Mucosa of gallbladder (tissue), 1 donor: ENCODE measurements at regions not wholly inside any gene's neighbourhood (a gene's known extent, or its start where the extent isn't known, plus 50 kb on each side); places are given as distances from the start of the nearest gene placed in this dataset.

ENCODE experiments used
- DNase-seq: peaks from one replicate; pipeline ENCODE4 v3.0.0-alpha.2; 2020; ENCODE audit warnings: low spot score
- donor health status: DM: no; HTN: no; CAD: no.

DNA sequence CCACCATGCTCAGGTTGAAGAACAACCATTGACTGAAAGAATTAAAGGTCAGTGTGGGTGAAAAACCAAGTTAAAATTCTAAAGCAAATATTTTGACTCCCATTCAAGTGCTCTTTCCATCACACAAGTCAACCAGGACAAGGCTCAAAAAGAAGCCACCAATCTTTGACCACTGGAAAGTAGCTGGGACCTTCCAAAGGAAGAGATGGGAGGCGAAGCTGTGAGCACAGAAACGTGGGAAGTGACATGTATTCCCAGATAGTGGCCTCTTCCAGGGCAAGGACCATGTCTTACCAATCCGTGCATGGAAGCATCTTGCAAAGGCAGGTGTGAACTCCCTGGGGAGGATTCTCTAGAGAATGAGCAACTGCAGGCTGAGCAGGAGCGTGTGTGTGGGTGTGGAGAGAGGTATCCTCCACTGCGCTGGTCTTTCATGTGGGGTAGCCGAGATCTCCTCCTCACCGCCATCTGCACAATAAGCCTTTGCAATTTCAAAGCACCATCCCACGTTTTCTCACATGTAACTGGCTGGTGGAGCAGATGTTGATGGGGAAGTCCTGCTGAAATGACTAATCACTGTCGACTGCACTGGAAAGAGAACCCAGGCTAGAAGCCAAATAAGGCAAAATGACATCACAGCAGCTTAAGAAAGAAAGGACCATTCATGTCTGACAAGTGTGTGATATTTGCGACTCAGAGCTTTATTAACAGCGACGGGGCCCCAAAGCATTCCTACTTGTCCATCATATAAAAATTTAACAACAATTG, 189.4 kb upstream of the RREB1 start:
- no peak for DNase-seq

DNA sequence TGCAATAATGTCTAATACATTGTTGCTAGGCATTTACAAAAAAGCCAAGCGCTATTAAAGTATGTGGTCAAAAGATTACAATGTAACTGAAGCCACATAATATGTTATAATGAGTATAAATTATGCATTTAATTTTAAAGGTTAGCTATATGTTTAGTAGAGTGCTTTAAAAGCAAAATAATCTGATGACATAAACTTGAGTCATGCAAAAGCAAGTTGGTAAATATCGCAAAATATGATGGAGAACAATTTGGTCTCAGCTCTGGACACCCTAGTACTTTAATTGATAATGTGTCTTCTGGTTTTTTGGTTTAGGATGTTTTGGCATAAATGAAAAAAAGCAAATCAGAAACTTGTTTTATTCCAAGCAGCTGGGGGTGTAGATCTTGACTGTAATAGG, 188.6 kb upstream of the RREB1 start:
- no peak for DNase-seq

DNA sequence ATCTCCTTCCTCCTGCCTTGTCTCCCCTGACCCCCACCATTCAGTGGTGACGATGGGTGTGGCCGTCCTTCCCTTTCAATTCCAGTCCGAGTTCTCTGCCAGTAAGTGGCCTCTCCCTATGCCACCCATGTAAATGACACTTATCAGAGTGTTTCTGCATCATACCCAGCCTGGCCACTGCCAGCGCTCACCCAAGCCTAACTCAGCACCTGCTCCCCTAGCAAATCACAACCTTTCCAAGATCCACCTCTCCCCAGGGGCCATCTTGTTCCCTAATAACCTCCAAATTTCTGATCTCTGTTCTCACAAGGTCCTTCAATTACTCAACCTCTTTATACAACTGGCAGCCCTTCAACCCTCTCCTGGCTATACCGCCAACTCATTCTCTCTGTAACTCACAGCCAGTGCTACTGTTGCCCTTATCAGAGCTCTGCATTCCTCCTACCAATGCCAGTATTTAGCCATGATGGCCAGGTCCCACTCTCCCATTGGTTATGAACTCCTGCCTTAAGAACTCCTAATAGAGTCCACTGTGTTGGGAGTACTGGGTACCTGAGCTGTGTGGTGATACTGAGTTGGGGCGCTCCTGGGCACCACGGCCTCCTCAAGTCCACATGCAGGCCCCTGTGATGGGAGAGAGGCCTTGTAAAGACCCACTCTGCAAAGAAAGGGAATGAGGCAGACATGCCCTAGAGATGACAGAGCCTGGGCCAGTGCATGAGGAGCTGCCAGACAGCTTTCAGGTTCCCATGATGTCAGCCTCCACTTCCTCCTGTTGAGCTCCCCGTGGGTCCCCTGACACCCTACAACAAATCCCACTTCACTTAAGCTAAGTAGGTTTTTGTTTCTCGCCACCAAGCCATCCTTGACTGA, 187.4 kb upstream of the RREB1 start:
- no peak for DNase-seq

DNA sequence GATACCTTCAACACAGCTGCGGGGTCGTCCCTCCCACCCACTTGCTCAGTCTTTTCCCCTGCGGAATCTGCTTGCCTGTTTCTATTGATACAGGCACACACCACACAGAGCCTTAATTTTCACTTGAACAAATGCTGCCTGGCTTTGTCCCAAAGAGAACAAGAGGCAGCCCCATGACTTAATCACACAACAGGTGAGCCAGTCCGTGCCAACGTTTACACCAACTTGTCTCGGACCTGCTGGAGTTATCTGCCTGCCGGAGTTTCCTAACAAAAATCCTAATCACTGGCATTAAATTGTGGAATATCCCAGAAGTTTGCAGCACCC, 186.8 kb upstream of the RREB1 start:
- DNase-seq: no peak

DNA sequence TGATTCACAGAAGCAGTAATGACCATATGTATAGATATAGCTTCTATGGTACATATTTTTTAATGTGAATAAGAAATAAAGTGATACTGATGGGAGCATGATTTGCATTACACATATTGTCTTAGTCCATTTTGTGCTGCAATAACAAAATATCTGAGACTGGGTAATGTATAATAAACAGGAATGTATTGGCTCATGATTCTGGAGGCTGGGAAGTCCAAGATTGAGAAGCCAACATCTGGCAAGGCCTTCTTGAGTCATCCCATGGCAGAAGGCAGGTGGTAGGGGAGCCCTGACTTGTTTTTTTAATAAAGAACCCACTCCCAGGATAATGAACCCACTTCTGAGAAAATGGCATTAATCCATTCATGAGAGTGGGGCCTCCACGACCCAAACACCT, 185.6 kb upstream of the RREB1 start:
- DNase-seq: no peak

DNA sequence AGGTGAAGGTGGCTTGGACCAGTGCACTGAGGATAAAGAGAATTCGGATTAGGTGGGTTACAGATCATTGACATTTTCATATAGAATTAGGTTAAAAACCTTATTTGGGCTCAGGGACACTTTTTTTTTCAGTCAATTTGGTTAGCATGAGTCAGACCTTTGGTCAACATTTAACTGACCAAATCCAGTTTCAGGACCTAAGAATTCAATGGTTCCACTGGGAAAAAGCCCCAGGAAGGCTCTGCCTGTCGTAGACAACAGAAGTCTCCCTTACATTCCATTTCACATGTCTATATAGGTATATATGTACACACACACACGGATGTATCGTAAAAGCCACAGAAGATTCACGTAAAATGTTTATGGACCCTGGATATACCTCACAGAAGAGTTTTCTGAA, 184.2 kb upstream of the RREB1 start:
- DNase-seq: no peak

DNA sequence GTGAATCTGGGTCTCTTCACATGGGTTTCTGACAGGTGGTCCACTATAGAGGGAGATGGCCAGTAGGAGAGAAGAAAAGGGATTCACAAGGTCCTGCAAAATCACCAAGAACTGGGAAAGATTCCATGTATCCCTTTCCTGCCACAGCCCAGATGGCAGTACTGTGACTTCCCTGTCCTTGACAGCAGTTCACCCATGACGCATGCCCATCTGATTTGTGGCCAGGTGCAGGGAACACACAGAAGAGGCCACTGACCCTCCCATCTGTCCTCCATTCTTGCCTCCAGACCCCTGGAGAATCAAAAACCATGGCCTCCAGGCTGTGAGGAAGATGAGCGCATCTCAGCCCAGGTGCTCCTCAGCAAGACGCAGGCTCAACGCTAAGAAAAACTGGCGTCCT, 183.1 kb upstream of the RREB1 start:
- DNase-seq: no peak

DNA sequence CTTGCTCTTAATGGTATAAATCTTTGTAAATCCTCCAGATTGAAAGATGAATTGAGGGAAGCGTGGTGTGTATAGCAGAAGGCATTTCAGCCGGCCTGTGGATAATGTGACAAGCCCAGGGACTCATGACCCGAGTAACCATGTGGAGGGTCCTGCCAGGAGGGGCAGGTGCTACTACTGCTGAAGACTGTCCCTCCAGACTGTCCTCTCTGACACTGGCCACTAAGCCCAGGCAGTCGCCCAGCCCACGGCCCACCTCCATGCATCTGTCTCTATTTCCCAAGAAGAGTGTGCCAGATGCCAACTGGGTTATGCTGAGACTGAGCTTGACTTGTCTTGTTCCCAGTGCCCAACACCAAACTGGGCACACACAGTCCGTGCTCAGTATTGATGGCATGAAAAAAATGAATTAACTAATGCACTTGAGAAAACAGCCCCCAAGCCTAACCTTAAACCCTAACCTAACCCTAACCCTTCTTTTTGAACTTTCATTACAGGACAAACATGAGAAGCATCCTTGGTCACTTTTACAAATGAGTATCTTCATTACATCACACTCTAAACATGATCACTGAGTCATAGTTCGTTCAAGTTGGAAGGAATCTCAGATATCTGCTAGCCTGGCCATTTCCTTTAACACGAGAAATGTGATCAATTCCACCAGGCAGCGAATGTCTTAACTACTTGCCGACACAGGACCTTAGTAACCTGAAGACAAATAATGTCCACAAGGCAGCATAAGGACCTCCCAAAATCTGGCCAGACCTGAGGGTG, 182.2 kb upstream of the RREB1 start:
- no peak for DNase-seq

DNA sequence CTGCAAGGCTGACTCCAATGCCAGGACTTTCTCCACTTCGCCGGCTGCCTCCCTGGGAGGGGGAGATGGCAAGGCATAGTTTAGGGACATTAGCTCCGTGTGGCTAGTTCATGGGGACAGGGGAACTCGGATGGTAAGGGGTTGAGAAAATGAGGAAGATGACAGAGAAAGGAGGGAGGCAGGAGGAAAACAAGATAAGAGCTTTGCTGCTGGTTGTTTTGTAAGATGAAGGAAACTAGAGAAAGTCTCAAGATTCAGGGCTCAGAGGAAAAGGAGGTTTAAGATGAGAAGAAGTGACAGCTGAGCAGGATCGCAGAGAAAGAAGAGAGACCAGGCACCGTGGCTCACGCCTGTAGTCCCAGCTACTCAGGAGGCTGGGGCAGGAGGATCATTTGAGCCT, 180.9 kb upstream of the RREB1 start:
- DNase-seq: no peak

DNA sequence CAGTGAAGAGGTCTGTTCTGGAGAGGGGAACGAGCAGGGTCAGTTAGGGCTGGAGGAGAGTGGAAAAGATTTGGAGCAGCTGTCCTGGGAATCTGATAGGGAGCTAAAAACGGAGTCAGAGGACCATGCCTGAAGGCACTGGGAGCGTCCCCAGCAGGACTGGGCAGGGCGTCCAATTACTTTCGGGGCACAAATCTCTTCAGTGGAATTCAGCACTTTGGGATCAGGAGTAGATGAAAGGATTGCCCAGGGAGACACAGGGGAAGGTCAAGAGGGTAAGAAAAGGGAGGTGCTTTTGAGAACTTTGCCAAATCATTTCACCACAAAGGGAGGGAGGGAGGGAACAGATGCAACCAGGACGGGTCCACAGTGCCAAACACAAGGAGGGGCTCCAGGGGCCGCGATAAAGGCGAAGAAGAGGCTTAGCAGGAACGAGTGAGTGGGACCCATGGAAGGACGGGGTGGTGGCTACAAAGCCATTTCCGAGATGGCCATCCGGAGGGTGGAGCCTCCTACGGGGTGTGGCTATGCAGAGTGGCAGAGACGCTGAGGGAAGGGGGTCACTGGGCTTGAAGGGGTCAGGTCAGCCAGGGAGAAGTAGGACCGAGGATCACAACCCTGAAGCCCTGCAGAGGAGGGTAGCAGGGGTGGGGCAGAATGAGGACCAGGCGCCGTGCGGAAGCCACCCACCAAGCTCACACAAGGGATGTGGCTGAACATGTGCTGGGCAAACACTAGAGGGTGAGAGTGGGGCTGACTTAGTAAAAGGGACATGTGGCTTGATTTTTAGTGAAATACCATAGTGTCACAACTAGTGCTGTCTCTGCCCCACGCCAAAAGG, 180.0 kb upstream of the RREB1 start:
- DNase-seq: no peak

DNA sequence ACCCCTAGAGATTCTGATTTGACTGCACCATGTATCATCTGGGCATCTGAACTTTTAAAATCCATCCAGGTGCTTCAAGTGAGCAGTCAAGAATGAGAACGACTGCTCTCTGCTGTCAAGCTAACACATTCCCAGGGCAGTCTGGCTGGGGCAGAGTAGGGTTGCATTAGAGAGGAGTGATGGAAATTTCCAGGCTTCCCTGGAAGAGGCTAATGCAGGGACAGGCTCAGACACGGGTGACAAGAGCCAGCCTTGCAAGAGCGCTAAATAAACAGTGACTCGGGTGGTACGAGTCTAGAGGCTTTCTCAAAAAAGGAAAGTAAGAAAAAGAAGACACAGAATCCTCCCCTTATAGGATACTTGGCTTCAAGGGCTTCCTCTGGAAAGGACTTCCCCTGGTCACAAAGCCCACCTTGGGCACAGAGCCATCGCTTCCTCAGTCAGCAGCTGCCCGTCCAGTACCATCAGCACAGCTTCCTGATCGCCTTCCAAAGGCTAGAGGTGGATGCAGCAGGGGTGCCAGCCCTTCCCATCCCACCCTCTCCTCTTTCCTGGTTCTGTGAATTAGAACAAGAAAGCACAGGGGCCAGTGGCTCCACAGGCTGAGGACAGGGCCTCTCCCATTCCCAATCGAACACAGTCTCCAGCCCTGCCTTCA, 177.4 kb upstream of the RREB1 start:
- DNase-seq: no peak

DNA sequence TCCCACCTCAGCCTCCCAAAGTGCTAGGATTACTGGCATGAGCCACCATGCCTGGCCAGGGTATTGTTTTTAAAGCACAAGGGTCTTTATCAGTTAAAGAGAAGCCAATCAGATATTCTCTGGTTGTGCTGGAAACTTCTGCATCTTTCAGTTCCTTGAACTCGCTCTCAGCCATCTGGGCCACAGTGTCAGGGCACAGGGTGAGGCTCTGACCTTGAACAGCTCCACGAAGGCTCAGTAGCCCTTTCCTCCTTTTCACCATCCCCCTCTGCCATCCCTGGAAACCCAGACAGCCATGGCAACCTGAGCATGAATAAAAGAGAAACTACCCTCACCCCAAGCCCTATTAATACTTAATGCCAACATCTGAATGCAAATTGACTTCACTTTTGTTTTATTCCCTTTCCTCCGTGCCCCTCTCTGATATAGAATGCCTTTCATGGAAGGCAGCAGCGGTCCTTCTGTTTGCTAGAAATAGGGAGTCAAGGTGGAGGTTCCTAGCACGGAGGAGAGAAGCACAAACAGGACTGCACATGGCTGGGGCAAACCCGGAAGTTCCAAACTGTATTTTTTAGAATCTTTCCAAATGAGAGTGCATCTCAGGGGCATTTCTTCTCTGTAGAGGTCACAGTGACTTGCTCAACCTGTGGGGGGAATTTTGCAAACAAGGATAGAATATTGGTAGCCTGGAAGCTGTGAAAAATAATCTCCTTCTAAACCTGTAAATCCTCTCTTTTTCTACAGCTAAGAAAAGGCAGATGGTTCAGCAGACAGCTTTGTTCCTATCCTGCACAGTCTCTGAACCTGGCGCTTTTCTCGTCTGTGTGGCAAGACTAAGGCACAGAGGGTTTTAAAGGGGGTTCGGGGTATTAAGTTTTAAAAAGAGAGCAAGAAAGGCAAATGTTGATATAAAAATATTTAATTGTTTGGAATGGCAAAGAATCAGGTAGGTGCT, 176.4 kb upstream of the RREB1 start:
- DNase-seq: no peak

DNA sequence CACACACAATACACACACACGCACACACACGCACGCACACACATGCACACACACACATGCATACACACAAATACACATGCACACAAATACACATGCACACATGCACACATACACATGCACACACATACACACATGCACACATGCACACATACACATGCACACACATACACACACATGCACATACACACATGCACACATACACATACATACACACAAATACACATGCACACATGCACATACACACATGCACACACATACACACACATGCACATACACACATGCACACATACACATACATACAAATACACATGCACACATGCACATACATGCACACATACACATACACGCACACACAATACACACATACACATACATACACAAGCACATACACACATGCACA, 175.4 kb upstream of the RREB1 start:
- DNase-seq: no peak

DNA sequence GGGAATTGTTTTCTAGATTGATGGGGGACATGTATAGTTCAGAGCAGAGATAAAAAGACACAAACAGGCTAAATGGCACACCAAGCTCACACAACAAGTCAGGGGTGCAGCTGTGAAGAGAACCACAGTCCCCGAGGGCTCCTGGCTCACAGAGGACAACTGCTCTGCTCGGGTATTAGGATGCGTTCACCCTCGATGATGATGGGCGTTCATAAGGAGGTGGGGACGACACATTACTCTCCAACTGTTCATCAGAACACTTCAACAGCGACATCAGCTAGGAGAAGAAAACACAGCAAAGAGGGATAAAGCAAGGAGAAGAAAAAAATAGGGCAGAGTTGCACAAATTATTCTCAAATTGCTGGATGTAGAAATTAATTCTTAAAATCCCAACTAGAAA, 174.8 kb upstream of the RREB1 start:
- DNase-seq: no peak

DNA sequence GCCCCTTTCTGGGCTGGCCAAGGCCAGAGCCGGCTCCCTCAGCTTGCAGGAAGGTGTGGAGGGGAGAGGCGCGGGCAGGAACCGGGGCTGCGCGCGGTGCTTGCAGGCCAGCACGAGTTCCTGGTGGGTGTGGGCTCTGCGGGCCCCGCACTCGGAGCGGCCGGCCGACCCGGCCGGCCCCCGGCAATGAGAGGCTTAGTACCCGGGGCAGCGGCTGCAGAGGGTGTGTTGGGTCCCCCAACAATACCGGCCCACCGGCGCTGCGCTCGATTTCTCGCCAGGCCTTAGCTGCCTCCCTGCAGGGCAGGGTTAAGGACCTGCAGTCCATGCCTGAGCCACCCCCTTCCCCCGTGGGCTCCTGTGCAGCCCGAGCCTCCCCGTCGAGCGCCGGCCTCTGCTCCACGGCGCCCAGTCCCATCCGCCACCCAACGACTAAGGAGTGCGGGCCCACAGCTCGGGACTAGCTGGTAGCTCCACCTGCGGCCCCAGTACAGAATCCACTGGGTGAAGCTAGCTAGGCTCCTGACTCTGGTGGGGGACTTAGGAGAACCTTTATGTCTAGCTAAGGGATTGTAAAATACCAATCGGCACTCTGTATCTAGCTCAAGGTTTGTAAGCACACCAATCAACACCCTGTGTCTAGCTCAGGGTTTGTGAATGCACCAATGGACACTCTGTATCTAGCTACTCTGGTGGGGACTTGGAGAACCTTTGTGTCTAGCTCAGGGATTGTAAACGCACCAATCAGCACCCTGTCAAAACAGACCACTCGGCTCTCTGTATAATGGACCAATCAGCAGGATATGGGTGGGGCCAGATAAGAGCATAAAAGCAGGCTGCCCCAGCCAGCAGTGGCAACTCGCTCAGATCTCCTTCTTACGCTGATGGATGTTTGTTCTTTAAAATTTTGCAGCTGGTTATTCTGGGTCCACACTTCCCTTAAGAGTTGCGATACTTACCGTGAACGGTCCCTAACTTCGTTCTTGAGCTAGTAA, 167.4 kb upstream of the RREB1 start:
- no peak for DNase-seq

DNA sequence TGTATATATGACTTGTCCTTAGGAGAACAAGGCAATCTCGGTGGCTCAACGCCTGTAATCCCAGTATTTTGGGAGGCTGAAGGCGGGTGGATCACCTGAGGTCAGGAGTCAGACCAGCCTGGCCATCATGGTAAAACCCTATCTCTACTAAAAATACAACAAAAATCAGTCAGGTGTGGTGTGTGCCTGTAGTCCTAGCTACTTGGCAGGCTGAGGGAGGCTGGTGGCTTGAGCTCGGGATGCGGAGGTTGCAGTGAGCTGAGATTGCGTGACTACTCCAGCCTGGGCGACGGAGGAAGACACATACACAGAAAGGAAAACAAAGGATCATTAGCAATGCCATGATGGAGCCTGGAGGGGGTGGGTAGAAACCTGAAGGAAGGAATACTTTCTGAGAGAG, 166.6 kb upstream of the RREB1 start:
- no peak for DNase-seq

DNA sequence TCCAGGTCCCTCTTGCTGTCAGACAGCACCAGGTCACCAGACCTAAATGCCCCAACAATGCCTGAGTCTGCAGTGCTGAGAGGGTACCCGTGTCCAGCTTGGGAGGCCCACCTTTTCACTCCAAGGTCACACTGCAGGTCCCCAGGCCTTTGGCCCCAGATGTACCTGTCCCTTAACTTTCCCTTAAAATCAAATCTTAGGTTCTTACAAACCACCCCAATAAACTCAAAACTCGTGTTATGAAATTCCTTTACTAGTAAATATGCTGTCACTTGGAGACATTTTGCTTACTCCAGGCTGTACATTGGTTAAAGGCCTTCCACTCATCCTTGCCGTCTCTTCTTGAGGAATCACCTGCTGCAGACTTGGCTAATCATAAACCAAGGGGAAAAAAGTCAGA, 165.7 kb upstream of the RREB1 start:
- no peak for DNase-seq

DNA sequence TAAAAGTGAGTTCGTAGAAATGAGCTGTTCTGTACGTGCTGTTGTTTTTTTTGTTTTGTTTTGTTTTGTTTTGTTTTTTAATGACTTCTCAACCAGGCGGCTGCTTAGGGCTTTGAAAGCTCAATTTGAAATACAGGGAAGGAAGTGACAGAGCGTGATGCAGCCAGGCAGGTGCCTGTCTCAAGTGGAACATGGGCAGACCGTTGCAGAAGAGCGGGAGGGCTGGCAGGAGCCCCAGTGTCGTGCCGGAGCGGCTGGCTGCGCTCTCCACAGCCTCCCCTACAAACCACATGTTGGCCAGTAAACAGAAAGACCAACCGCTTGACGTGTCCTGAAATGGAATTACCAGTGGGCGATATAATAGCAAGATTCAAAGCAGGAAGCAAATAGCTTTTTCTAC, 164.9 kb upstream of the RREB1 start:
- no peak for DNase-seq

DNA sequence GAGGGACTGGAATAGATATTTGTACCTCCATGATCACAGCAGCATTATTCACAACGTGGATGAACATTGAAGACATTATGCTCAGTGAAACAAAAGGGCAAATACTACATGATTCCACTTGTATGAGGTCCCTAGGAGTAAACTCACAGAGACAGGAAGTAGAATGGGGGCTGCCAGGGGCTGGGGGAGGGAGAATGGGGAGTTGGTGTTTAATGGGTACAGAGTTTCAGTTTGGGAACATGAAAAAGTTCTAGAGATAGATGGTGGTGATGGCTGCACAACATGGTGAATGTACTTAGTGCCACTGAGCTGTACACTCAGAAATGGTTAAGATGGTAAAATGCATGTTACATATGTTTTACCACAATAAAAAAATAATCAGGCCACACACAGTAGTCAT, 164.3 kb upstream of the RREB1 start:
- no peak for DNase-seq
